GM21528 (cell line): ENCODE measurements at regions not wholly inside any gene's neighbourhood (a gene's known extent, or its start where the extent isn't known, plus 50 kb on each side); places are given as distances from the start of the nearest gene placed in this dataset.
"Not testable (repeated sequence)": the region's sequence is repeated elsewhere in the genome, so short reads cannot be mapped to it uniquely, and the experiment has no call there.

Source experiments
- ATAC-seq: cut with Tn5 transposase; IDR thresholded peaks from one replicate; pipeline ENCODE4 v1.9.1; 2021; ENCODE audit warnings: mild to moderate bottlenecking, moderate library complexity; ENCODE audit not compliant: unreplicated experiment, low FRiP score

DNA sequence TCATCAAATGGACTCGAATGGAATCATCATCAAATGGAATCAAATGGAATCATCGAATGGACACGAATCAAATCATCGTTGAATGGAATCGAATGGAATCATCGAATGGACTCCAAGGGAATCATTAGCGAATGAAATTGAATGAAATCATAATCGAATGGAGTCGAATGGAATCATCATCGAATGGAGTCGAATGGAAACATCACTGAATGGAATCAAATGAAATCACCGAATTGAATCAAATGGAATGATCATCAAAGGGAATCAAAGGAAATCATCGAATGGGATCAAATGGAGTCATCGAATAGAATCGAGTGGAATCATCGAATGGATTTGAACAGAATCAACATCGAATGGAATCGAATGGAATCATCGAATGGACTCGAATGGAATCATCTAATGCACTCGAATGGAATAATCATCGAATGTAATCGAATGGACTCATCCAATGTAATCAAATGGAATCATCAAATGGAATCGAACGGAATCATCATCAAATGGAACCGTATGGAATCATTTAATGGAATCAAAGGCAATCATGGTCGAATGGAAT is 232.2 kb downstream of the SHCBP1 start:
- not testable (repeated sequence) for ATAC-seq

DNA sequence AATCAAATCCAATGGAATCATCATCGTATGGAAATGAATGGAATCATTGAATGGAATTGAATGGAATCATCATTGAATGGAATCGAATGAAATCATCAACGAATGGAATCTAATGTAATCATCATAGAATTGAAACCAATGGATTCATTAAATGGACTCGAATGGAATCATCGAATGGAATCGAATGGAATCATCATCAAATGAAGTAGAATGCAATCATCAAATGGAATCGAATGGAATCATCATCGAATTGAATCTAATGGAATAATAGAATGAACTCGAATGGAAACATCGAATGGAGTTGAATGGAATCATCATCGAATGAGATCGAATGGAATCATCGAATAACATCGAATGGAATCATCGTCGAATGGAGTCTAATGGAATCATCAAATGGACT is 232.8 kb downstream of the SHCBP1 start:
- ATAC-seq = not testable (repeated sequence)

DNA sequence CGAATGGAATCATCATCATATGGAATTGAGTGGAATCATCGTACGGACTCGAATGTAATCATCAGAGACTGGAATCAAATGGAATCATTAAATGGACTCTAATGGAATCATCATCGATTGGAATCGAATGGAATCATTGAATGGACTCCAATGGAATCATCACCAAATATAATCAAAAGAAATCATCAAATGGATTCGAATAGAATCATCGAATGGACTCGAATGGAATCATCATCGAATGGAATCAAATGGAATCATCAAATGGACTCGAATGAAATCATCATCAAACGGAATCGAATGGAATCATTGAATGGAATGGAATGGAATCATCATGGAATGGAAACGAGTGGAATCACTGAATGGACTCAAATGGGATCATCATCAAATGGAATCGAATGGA is 233.5 kb downstream of the SHCBP1 start:
- ATAC-seq = not testable (repeated sequence)

DNA sequence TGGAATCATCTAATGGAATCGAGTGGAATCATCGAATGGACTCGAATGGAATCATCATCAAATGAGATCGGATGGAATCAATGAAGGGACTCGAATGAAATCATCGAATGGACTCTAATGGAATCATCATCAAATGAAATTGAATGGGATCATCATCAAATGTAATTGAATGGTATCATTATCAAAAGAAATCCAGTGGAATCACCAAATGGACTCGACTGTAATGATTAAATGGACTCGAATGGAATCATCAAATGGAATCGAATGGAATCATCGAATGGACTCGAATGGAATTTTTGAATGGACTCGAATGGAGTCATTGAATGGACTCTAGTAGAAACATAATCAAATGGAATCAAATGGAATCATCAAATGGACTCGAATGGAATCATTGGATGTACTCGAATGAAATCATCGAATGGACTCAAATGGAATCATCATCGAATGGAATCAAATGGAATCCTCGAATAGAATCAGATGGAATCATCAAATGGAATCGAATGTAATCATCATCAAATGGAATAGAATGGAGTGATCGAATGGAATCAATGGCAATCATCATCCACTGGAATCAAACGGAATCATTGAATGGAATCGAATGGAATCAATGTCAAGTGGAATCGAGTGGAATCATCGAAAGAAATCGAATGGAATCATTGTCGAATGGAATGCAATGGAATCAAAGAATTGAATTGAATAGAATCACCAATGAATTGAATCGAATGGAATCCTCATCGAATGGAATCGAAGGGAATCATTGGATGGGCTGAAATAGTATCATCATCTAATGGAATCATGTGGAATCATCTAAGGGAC is 234.2 kb downstream of the SHCBP1 start:
- peak; percentile 6 for ATAC-seq

DNA sequence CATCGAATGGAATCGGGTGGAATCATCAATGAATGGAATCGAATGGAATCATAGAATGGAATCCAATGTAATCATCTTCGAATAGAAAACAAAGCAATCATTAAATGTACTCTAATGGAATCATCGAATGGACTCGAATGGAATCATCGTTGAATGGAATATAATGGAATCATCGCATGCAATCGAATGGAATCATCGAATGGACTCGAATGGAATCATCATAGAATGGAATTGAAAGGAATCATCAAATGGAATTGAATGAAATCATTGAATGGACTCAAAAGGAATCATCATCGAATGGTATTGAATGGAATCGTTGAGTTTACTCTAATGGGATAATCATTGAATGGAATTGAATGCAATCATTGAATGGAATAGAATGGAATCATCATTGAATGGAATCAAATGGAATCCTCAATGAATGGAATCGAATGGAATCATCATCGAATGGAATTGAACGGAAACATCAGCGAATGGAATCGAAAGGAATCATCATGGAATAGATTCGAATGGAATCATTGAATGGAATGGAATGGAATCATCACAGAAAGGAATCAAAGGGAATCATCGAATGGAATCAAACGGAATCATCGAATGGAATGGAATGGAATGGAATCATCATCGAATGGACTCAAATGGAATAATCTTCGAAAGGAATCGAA is 234.9 kb downstream of the SHCBP1 start:
- not testable (repeated sequence) for ATAC-seq

DNA sequence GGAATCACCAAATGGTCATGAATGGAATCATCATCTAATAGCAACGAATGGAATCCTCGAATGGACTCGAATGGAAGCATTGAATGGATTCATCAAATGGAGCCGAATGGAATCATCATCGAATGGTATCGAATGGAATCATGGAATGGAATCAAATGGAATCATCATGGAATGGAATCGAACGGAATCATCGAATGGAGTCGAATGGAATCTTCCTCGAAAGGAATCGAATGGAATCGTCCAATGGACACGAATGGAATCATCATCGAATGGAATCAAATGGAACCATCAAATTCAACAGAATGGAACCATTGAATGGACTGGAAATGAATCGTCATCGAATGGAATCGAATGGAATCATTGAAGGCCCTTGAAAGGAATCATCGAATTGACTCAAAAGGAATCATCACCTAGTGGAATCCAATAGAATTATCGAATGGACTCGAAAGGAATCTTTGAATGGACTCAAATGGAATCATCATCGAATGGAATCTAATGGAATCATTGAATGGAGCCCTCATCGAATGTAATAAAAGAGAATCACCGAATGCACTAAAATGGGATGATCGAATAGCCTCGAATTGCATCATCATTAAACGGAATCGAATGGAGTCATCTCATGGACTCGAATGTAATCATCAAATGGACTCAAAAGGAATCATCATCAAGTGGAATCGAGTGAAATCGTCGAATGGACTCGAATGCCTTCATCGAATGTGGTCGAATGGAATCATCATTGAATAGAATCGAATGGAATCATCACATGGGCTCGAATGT is 236.7 kb downstream of the SHCBP1 start:
- ATAC-seq = not testable (repeated sequence)

DNA sequence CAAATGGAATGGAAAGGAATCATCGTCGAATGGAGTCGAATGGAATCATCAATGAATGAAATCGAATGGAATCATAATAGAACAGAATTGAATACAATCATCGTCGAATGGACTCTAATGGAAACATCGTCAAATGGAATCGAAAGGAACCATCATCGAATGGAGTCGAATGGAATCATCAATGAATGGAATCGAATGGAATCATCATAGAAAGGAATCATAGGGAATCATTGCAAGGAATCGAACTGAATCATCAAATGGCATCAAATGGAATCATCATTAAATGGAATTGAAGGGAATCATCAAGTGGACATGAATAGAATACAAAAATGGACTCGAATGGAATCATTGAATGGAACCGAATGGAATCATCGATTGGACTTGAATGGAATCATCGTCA is 237.6 kb downstream of the SHCBP1 start:
- not testable (repeated sequence) for ATAC-seq

DNA sequence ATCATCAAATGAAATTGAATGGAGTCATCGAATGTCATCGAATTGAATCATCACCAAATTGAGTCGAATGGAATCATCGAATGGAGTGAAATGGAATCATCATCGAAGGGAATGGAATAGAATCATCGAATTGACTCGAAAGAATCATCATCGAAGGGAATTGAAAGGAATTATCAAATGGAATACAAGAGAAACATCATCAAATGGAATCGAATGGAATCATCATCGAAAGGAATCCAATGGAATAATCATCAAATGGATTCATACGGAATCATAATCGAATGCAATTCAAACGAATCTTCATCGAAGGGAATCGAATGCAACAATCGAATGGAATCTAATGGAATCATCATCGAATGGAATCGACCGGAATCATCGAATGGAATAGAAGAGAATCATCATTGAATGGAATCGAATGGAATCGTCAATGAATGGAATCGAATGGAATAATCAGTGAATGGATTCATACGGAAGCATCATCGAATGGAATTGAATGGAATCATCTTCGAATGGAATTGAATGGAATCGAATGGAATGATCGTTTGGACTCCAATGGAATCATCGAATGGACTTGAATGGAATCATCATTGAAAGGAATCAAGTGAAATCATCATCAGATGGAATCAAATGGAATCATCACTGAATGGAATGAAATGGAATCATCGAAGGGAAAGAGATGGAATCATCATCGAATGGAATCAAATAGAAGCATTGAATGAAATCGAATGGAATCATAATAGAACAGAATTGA is 238.2 kb downstream of the SHCBP1 start:
- not testable (repeated sequence) for ATAC-seq

DNA sequence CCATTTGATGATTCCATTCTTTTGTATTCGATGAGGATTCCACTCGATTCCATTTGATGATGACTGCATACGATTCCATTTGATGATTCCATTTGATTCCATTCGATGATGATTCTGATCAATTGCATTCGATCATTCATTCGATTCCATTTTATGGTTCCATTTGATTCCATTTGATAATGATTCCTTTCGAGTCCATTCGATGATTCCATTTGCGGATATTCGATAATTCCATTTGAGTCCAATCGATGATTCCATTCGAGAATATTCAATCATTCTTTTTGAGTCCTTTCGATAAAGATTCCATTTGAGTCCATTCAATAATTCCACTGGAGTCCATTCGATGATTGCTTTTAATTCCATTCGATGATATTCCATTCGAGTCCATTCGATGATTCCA is 239.1 kb downstream of the SHCBP1 start:
- not testable (repeated sequence) for ATAC-seq

DNA sequence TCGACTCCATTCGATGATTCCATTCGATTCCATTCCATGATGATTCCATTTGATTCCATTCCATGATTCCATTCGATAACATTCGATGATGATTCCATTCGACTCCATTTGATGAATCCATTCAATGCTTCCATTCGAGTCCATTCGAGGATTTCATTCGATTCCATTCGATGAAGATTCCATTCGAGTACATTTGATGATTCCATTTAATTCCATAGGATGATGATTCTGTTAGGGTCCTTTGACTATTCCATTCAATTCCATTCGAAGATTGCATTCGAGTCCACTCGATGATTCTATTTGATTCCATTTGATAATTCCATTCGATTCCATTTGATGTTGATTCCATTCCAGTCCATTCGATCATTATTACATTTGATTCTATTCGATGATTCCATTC is 239.8 kb downstream of the SHCBP1 start:
- not testable (repeated sequence) for ATAC-seq
